ENCODE measurements at regions not wholly inside any gene's neighbourhood (a gene's known extent, or its start where the extent isn't known, plus 50 kb on each side); places are given as distances from the start of the nearest gene placed in this dataset.

GRCh38 chrY:9259368-9259767, 77.9 kb upstream of the TSPY4 start:
- CTCF ChIA-PET (ENCODE audit: partially characterized antibody), result no interaction called here
- no peak overlapping the region for H4K91ac ChIP-seq (replicated peaks; ENCODE audit: insufficient read length, low read length)
- whole genome bisulfite sequencing, 2 experiments (ENCODE audit: extremely low coverage in 1 of 2, insufficient coverage in 1 of 2, insufficient read length in 1 of 2, insufficient replicate concordance in 2 of 2, low coverage in 1 of 2, low lambda C conversion rate in 2 of 2, missing lambda C conversion rate in 1 of 2), result 67% methylated on average over 1 of the region's 1 CpG; no CpG with 5 or more reads in 1 of the 2 experiments

More at GRCh38 chrY:9259368-9259767, 77.9 kb upstream of the TSPY4 start:
- H3K27ac ChIP-seq (ENCODE audit: low read depth, low read length), result no peak overlapping the region
- no peak overlapping the region for H3K4ac ChIP-seq (replicated peaks; ENCODE audit: insufficient read length, low read depth, low read length)
- H2BK12ac ChIP-seq (ENCODE audit: low read depth, low read length), result no peak overlapping the region
- no peak overlapping the region for H3K14ac ChIP-seq (ENCODE audit: insufficient read length)
- no peak overlapping the region for H2BK15ac ChIP-seq (ENCODE audit: low read length)
- H3K56ac ChIP-seq (replicated peaks; ENCODE audit: insufficient read length, low read depth, low read length), result no peak overlapping the region
- H2BK120ac ChIP-seq (replicated peaks; ENCODE audit: low read depth, low read length), result no peak overlapping the region
- no peak overlapping the region for H4K8ac ChIP-seq (ENCODE audit: extremely low read depth, insufficient read depth, low read length)
- H4K20me1 ChIP-seq (replicated peaks in 1 of 2; ENCODE audit: control insufficient read depth in 1 of 2, insufficient read depth in 2 of 2, low read length in 2 of 2), result no peaks in the 10 kb centered on the region
- no peak overlapping the region for H2BK20ac ChIP-seq (ENCODE audit: low read length)
- H3K23ac ChIP-seq (ENCODE audit: insufficient read length), result no peak overlapping the region
- H4K5ac ChIP-seq (ENCODE audit: insufficient read length, low read depth, low read length), result no peak overlapping the region
- no peaks in the 10 kb centered on the region for H3K36me3 ChIP-seq (ENCODE audit: control insufficient read depth in 2 of 4, insufficient read depth in 4 of 4, low read length in 3 of 4)
- H2AK5ac ChIP-seq (ENCODE audit: low read depth, low read length), result no peak overlapping the region
- peaks cover 0 to 47% of the 10 kb centered on the region in 2 experiments; a peak in 3 of 4 replicates for H3K9me3 ChIP-seq (ENCODE audit: insufficient read depth in 2 of 2, low read depth in 1 of 2, low read length in 1 of 2)
- H3K4me1 ChIP-seq (replicated peaks in 1 of 4; ENCODE audit: control insufficient read depth in 3 of 4, insufficient read depth in 4 of 4, low read length in 3 of 4), result no peaks in the 10 kb centered on the region
- no peak overlapping the region for H3K9ac ChIP-seq (replicated peaks in 1 of 4; ENCODE audit: extremely low read depth in 1 of 4, low read depth in 3 of 4, low read length in 3 of 4)
- POLR2A ChIA-PET (ENCODE audit: partially characterized antibody), result no interaction called here
- no peaks in the 10 kb centered on the region for H3K79me2 ChIP-seq (ENCODE audit: control insufficient read depth in 1 of 2, insufficient read depth in 2 of 2, low read length in 2 of 2)
- no peaks in the 10 kb centered on the region for H3K27me3 ChIP-seq (replicated peaks in 1 of 4; ENCODE audit: control insufficient read depth in 3 of 4, extremely low read depth in 1 of 4, insufficient read depth in 3 of 4, low read length in 3 of 4)
- FAIRE-seq, result no peak
- H2AFZ ChIP-seq (ENCODE audit: low read length), result no peak overlapping the region
- no peak for TF ChIP-seq TBP (IDR thresholded peaks at IDR 0.05; ENCODE audit: low read depth, low read length)
- no peak for TF ChIP-seq POLR2A (IDR thresholded peaks at IDR 0.05; ENCODE audit: control extremely low read depth in 1 of 2, low read depth in 2 of 2, low read length in 2 of 2)
- TF ChIP-seq JUN (IDR thresholded peaks at IDR 0.05; ENCODE audit: low read depth, low read length), result no peak
- TF ChIP-seq RBBP5 (IDR thresholded peaks at IDR 0.05; ENCODE audit: borderline replicate concordance, low read depth, low read length), result no peak
- no peak for TF ChIP-seq RFX5 (IDR thresholded peaks at IDR 0.05; ENCODE audit: borderline replicate concordance, low read depth, low read length)
- no peak for TF ChIP-seq CHD1 (IDR thresholded peaks at IDR 0.05; ENCODE audit: low read depth, low read length)
- TF ChIP-seq ASH2L (IDR thresholded peaks at IDR 0.05; ENCODE audit: low read length), result no peak
- TF ChIP-seq SP2 (IDR thresholded peaks at IDR 0.05; ENCODE audit: low read length), result no peak
- no peak for TF ChIP-seq SIN3A (conservative IDR thresholded peaks at IDR 0.05 in 1 of 2, IDR thresholded peaks at IDR 0.05 in 1 of 2; ENCODE audit: low read depth in 1 of 2, low read length in 2 of 2)
- TF ChIP-seq MAFK (IDR thresholded peaks at IDR 0.05; ENCODE audit: low read depth, low read length), result no peak
- no peak for TF ChIP-seq SRF (IDR thresholded peaks at IDR 0.05; ENCODE audit: low read depth, low read length)
- no peak for TF ChIP-seq SIRT6 (IDR thresholded peaks at IDR 0.05; ENCODE audit: low read length)
- TF ChIP-seq RNF2 (IDR thresholded peaks at IDR 0.05; ENCODE audit: borderline replicate concordance, low read depth, low read length, missing control alignments, poor library complexity, severe bottlenecking), result no peak
- no peak for TF ChIP-seq CHD2 (IDR thresholded peaks at IDR 0.05; ENCODE audit: low read length)
- no peak for TF ChIP-seq BACH1 (IDR thresholded peaks at IDR 0.05; ENCODE audit: low read length)
- TF ChIP-seq CREB1 (IDR thresholded peaks at IDR 0.05), result no peak
- no peak for TF ChIP-seq GTF2F1 (IDR thresholded peaks at IDR 0.05; ENCODE audit: borderline replicate concordance, low read depth, low read length)
- no peak for DNase-seq (ENCODE audit: low read depth in 1 of 2, low spot score in 2 of 2)
- no peaks in the 10 kb centered on the region for H3K23me2 ChIP-seq (ENCODE audit: low read depth, low read length)
- H3K4me3 ChIP-seq (ENCODE audit: extremely low read depth in 1 of 4, insufficient read depth in 2 of 4, low read depth in 3 of 4, low read length in 4 of 4), result no peak overlapping the region
- no peak overlapping the region for H3K4me2 ChIP-seq (ENCODE audit: insufficient read depth in 1 of 2, low read depth in 2 of 2, low read length in 2 of 2)
- H3K79me1 ChIP-seq (ENCODE audit: low read depth, low read length), result no peaks in the 10 kb centered on the region
- no peak overlapping the region for H3K18ac ChIP-seq (ENCODE audit: extremely low read depth, low read length)
- no peak overlapping the region for H2BK5ac ChIP-seq (ENCODE audit: low read depth, low read length)
